CD8-positive, alpha-beta memory T cell (primary cell): ENCODE measurements at regions not wholly inside any gene's neighbourhood (a gene's known extent, or its start where the extent isn't known, plus 50 kb on each side); places are given as distances from the start of the nearest gene placed in this dataset.

ENCODE experiments used
- CTCF ChIA-PET: fragments of 350-600 bp; sonication (Branson Sonifier 250); formaldehyde crosslinking; loops from one replicate; lab custom pipeline; 2021; ENCODE audit warnings: antibody characterized with exemption; lab: Charles Lee
- POLR2A ChIA-PET: fragments of 350-600 bp; sonication (Branson Sonifier 250); formaldehyde crosslinking; loops from one replicate; lab custom pipeline; 2021; ENCODE audit warnings: antibody characterized with exemption; lab: Charles Lee
- DNase-seq, 5 donors: peaks; one replicate each; pipeline versions ENCODE4 v3.0.0 to v3.0.0-alpha.2; 2020 to 2022; ENCODE audit warnings: mixed read lengths in 1 of 5
- H3K27ac ChIP-seq: one replicate; pipeline ENCODE4 v1.7.0; 2013; ENCODE audit warnings: low read depth, mild to moderate bottlenecking, low read length, moderate library complexity
- H3K27me3 ChIP-seq: 2 replicates; pipeline ENCODE4 v1.7.0; 2013; ENCODE audit warnings: low read length, mild to moderate bottlenecking; ENCODE audit not compliant: insufficient read depth, poor library complexity, severe bottlenecking
- H3K36me3 ChIP-seq: 2 replicates; pipeline ENCODE4 v1.7.0; 2013; ENCODE audit warnings: mild to moderate bottlenecking, low read length, moderate library complexity; ENCODE audit not compliant: insufficient read depth
- H3K4me1 ChIP-seq: 2 replicates; pipeline ENCODE4 v1.7.0; 2013; ENCODE audit warnings: mild to moderate bottlenecking, low read length, moderate library complexity; ENCODE audit not compliant: insufficient read depth
- H3K4me3 ChIP-seq: 2 replicates; pipeline ENCODE4 v1.7.0; 2013; ENCODE audit warnings: mild to moderate bottlenecking, low read length
- H3K9me3 ChIP-seq: 2 replicates; pipeline ENCODE4 v1.7.0; 2013; ENCODE audit warnings: mild to moderate bottlenecking, low read length
- H3K27ac Mint-ChIP-seq, 8 donors: one replicate each; pipeline ENCODE4 v1.8.0; 2020 to 2021; ENCODE audit warnings: mixed read lengths in 8 of 8, mild to moderate bottlenecking in 6 of 8, inconsistent platforms in 3 of 8, moderate library complexity in 3 of 8
- H3K27me3 Mint-ChIP-seq, 2 donors: one replicate each; pipeline ENCODE4 v1.8.0; 2020 to 2021; ENCODE audit warnings: mixed read lengths in 2 of 2, mild to moderate bottlenecking in 1 of 2, moderate library complexity in 1 of 2
- H3K36me3 Mint-ChIP-seq, 3 donors: one replicate each; pipeline ENCODE4 v1.8.0; 2020 to 2021; ENCODE audit warnings: mixed read lengths in 3 of 3, inconsistent platforms in 1 of 3, mild to moderate bottlenecking in 1 of 3
- H3K4me1 Mint-ChIP-seq, 3 donors: one replicate each; pipeline ENCODE4 v1.8.0; 2020 to 2021; ENCODE audit warnings: mixed read lengths in 3 of 3, inconsistent platforms in 1 of 3, mild to moderate bottlenecking in 1 of 3
- H3K4me3 Mint-ChIP-seq, 7 donors: one replicate each; pipeline ENCODE4 v1.8.0; 2020 to 2021; ENCODE audit warnings: mixed read lengths in 7 of 7, mild to moderate bottlenecking in 6 of 7, moderate library complexity in 4 of 7, inconsistent platforms in 2 of 7
- H3K9me3 Mint-ChIP-seq, 5 donors: one replicate each; pipeline ENCODE4 v1.8.0; 2020 to 2022; ENCODE audit warnings: mixed read lengths in 5 of 5, mild to moderate bottlenecking in 3 of 5, moderate library complexity in 2 of 5, inconsistent platforms in 1 of 5

DNA sequence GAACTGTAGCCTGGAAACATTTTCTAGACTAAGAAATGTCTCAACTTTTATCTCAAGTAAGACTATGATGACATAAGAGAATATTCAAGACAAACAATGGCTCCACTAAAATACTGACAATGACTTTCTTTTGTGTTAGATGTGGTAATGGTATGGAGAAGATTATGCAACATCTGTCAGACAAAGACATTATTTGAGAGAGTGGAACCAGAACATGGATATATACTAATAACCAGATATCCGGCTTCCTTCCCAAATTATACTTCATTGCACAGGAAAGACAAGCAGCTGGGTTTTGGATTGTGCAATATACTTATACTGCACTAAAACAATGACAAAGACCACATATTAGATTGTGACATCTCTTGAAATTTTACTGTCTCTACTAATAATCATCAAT is 290.8 kb upstream of the GIMD1 start:
- H3K27me3 Mint-ChIP-seq = no peaks in the 10 kb centered on the region
- Histone ChIP-seq H3K9me3 (no peaks in the 10 kb centered on the region), H3K36me3 (no peaks in the 10 kb centered on the region), H3K27ac (no peak overlapping the region), H3K4me3 (no peak overlapping the region), H3K4me1 (no peaks in the 10 kb centered on the region), H3K27me3 (no peaks in the 10 kb centered on the region)
- no peaks in the 10 kb centered on the region for H3K4me1 Mint-ChIP-seq
- ChIA-PET POLR2A (no interaction called here), CTCF (no interaction called here)
- H3K4me3 Mint-ChIP-seq = no peak overlapping the region
- peaks cover 0 to 7% (median 0%) of the 10 kb centered on the region in 5 donors for H3K9me3 Mint-ChIP-seq
- no peaks in the 10 kb centered on the region for H3K36me3 Mint-ChIP-seq
- DNase-seq = no peak
- H3K27ac Mint-ChIP-seq = no peak overlapping the region

GRCh38 chr4:106652095-106652494 is 283.5 kb upstream of the GIMD1 start:
- H3K4me3 Mint-ChIP-seq = no peak overlapping the region
- H3K4me1 Mint-ChIP-seq = no peaks in the 10 kb centered on the region
- H3K9me3 Mint-ChIP-seq = peaks cover 0 to 4% (median 0%) of the 10 kb centered on the region in 5 donors

GRCh38 chr4:106650701-106651100 is 282.1 kb upstream of the GIMD1 start:
- Mint-ChIP-seq H3K4me1 (no peaks in the 10 kb centered on the region), H3K9me3 (peaks cover 0 to 12% (median 0%) of the 10 kb centered on the region in 5 donors), H3K36me3 (no peaks in the 10 kb centered on the region), H3K4me3 (no peak overlapping the region), H3K27me3 (no peaks in the 10 kb centered on the region), H3K27ac (no peak overlapping the region)
- DNase-seq = no peak
- no peak overlapping the region for H3K4me3 ChIP-seq
- no peaks in the 10 kb centered on the region for H3K27me3 ChIP-seq
- ChIA-PET POLR2A (no interaction called here), CTCF (no interaction called here)
- no peak overlapping the region for H3K27ac ChIP-seq
- H3K36me3 ChIP-seq = no peaks in the 10 kb centered on the region
- H3K9me3 ChIP-seq = no peaks in the 10 kb centered on the region
- no peaks in the 10 kb centered on the region for H3K4me1 ChIP-seq

More at GRCh38 chr4:106652095-106652494, 283.5 kb upstream of the GIMD1 start:
- DNase-seq = no peak
- Histone ChIP-seq H3K36me3 (no peaks in the 10 kb centered on the region), H3K4me1 (no peaks in the 10 kb centered on the region), H3K27me3 (no peaks in the 10 kb centered on the region), H3K4me3 (no peak overlapping the region), H3K27ac (no peak overlapping the region), H3K9me3 (no peaks in the 10 kb centered on the region)
- H3K27me3 Mint-ChIP-seq = no peaks in the 10 kb centered on the region
- ChIA-PET CTCF (no interaction called here), POLR2A (no interaction called here)
- no peaks in the 10 kb centered on the region for H3K36me3 Mint-ChIP-seq
- no peak overlapping the region for H3K27ac Mint-ChIP-seq

- H3K4me3 Mint-ChIP-seq = no peak overlapping the region
- Histone ChIP-seq H3K4me1 (no peaks in the 10 kb centered on the region), H3K4me3 (no peak overlapping the region), H3K36me3 (no peaks in the 10 kb centered on the region), H3K27ac (no peak overlapping the region), H3K9me3 (no peaks in the 10 kb centered on the region), H3K27me3 (no peaks in the 10 kb centered on the region)
- H3K9me3 Mint-ChIP-seq = peaks cover 0 to 19% (median 0%) of the 10 kb centered on the region in 5 donors
- H3K27ac Mint-ChIP-seq = no peak overlapping the region
- no peaks in the 10 kb centered on the region for H3K36me3 Mint-ChIP-seq
- no peaks in the 10 kb centered on the region for H3K27me3 Mint-ChIP-seq
- no peaks in the 10 kb centered on the region for H3K4me1 Mint-ChIP-seq
- no peak for DNase-seq
- POLR2A ChIA-PET = no interaction called here
- CTCF ChIA-PET = no interaction called here
Measured at GRCh38 chr4:106647451-106647850, 278.9 kb upstream of the GIMD1 start.

- H3K27me3 Mint-ChIP-seq = no peaks in the 10 kb centered on the region
- no peak for DNase-seq
- Histone ChIP-seq H3K27me3 (no peaks in the 10 kb centered on the region), H3K36me3 (no peaks in the 10 kb centered on the region), H3K4me1 (no peaks in the 10 kb centered on the region), H3K4me3 (no peak overlapping the region), H3K9me3 (no peaks in the 10 kb centered on the region), H3K27ac (no peak overlapping the region)
- H3K4me1 Mint-ChIP-seq = no peaks in the 10 kb centered on the region
- no peaks in the 10 kb centered on the region for H3K36me3 Mint-ChIP-seq
- ChIA-PET POLR2A (no interaction called here), CTCF (no interaction called here)
- H3K27ac Mint-ChIP-seq = no peak overlapping the region
- H3K9me3 Mint-ChIP-seq = peaks cover 0 to 7% (median 3%) of the 10 kb centered on the region in 5 donors
- no peak overlapping the region for H3K4me3 Mint-ChIP-seq
Measured at GRCh38 chr4:106629268-106629625, 260.7 kb upstream of the GIMD1 start.

DNA sequence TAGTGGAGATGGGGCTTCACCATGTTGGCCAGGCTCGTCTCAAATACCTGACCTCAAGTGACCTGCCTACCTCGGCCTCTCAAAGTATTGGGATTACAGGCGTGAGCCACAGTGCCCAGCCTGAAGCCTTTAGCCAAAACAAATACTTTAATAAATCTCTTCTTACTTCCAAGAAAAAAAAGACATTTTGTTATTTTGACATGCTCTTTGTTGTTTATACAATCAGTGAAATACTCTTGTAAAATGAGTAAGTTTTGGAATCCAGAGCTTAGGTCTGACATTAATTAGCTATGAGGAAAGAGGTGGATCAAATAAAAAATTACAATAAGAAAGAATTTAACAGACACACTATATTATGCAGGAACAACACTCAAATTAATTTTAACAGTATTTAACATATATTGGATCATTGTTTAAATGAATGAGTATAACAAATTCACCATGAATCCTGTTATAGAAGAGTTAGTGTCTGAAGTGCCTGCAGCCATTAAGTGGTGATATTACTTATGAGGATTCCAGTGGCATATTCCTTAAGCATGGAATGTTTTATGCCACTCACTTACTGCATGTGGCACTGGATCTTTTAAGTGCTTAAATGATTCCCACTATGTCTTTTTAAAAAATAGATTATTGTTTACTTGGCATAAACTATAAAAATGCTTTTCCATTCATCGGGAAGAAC is 260.1 kb upstream of the GIMD1 start:
- Mint-ChIP-seq H3K27me3 (no peaks in the 10 kb centered on the region), H3K4me1 (no peaks in the 10 kb centered on the region), H3K9me3 (peaks cover 0 to 11% (median 3%) of the 10 kb centered on the region in 5 donors), H3K4me3 (no peak overlapping the region), H3K36me3 (no peaks in the 10 kb centered on the region), H3K27ac (no peak overlapping the region)
- no peaks in the 10 kb centered on the region for H3K36me3 ChIP-seq
- DNase-seq = no peak
- H3K4me1 ChIP-seq = no peaks in the 10 kb centered on the region
- H3K9me3 ChIP-seq = no peaks in the 10 kb centered on the region
- no peaks in the 10 kb centered on the region for H3K27me3 ChIP-seq
- no peak overlapping the region for H3K4me3 ChIP-seq
- H3K27ac ChIP-seq = no peak overlapping the region
- ChIA-PET POLR2A (no interaction called here), CTCF (no interaction called here)

DNA sequence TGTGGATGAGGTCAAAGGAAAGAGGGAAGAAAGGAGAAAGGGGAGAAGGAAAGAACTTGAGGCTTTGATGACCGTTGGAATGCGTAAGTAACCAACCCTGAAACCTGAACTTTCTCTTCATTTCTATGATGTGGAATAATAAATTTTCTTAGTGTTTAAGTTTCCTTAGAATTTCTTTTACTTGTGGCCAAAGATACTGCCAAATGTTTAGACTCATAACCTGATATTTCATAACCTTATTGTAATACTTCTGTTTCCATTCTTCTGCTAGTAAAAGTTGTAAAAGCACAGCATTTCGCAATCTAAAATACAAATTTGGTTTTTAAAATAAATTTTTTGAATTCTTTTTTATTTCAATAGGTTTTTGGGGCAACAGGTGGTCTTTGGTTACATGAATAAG is 258.5 kb upstream of the GIMD1 start:
- Mint-ChIP-seq H3K4me3 (no peak overlapping the region), H3K36me3 (no peaks in the 10 kb centered on the region), H3K4me1 (no peaks in the 10 kb centered on the region), H3K27me3 (no peaks in the 10 kb centered on the region), H3K9me3 (peaks cover 0 to 11% (median 2%) of the 10 kb centered on the region in 5 donors), H3K27ac (no peak overlapping the region)
- ChIA-PET POLR2A (no interaction called here), CTCF (no interaction called here)
- no peaks in the 10 kb centered on the region for H3K27me3 ChIP-seq
- DNase-seq = no peak
- no peak overlapping the region for H3K4me3 ChIP-seq
- H3K9me3 ChIP-seq = no peaks in the 10 kb centered on the region
- no peaks in the 10 kb centered on the region for H3K4me1 ChIP-seq
- H3K36me3 ChIP-seq = no peaks in the 10 kb centered on the region
- H3K27ac ChIP-seq = no peak overlapping the region

- Histone ChIP-seq H3K27ac (no peak overlapping the region), H3K27me3 (no peaks in the 10 kb centered on the region), H3K9me3 (no peaks in the 10 kb centered on the region), H3K4me1 (no peaks in the 10 kb centered on the region), H3K4me3 (no peak overlapping the region), H3K36me3 (no peaks in the 10 kb centered on the region)
- Mint-ChIP-seq H3K4me1 (no peaks in the 10 kb centered on the region), H3K36me3 (no peaks in the 10 kb centered on the region), H3K27me3 (no peaks in the 10 kb centered on the region), H3K27ac (no peak overlapping the region), H3K4me3 (no peak overlapping the region), H3K9me3 (peaks cover 0 to 10% (median 0%) of the 10 kb centered on the region in 5 donors)
- POLR2A ChIA-PET = no interaction called here
- CTCF ChIA-PET = no interaction called here
- DNase-seq = no peak
Measured at GRCh38 chr4:106624671-106625070, 256.1 kb upstream of the GIMD1 start.
